GM10248 (cell line): ENCODE measurements at regions not wholly inside any gene's neighbourhood (a gene's known extent, or its start where the extent isn't known, plus 50 kb on each side); places are given as distances from the start of the nearest gene placed in this dataset.

Experiments
- CTCF ChIA-PET: fragments of 300-600 bp; sonication (Branson Sonifier 250); formaldehyde crosslinking; extraction: SDS; loops from one replicate; lab custom pipeline; 2021; ENCODE audit warnings: antibody characterized with exemption; lab: Yijun Ruan, JAX
- POLR2A ChIA-PET: fragments of 350-650 bp; sonication (Branson Sonifier 250); formaldehyde crosslinking; extraction: SDS; loops from one replicate; lab custom pipeline; 2020; ENCODE audit warnings: antibody characterized with exemption; lab: Yijun Ruan, JAX
- DNase-seq: peaks from one replicate; pipeline ENCODE4 v3.0.0; 2012; ENCODE audit errors: extremely low spot score
- TF ChIP-seq, protein P1 (sequence below): IDR thresholded peaks from 2 replicates; pipeline ENCODE4 v1.5.1; 2012; ENCODE audit warnings: mild to moderate bottlenecking, low read depth; ENCODE audit errors: extremely low read depth, missing control alignments, control extremely low read depth

- ChIA-PET POLR2A (no interaction called here), CTCF (no interaction called here)
- DNase-seq, result no peak
- TF ChIP-seq, protein P1, sequence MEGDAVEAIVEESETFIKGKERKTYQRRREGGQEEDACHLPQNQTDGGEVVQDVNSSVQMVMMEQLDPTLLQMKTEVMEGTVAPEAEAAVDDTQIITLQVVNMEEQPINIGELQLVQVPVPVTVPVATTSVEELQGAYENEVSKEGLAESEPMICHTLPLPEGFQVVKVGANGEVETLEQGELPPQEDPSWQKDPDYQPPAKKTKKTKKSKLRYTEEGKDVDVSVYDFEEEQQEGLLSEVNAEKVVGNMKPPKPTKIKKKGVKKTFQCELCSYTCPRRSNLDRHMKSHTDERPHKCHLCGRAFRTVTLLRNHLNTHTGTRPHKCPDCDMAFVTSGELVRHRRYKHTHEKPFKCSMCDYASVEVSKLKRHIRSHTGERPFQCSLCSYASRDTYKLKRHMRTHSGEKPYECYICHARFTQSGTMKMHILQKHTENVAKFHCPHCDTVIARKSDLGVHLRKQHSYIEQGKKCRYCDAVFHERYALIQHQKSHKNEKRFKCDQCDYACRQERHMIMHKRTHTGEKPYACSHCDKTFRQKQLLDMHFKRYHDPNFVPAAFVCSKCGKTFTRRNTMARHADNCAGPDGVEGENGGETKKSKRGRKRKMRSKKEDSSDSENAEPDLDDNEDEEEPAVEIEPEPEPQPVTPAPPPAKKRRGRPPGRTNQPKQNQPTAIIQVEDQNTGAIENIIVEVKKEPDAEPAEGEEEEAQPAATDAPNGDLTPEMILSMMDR, result no peak
Measured at GRCh38 chr4:43345323-43345925, 452.9 kb downstream of the GRXCR1 start.

GRCh38 chr4:43348591-43348990 is 456.1 kb downstream of the GRXCR1 start:
- ChIA-PET POLR2A (no interaction called here), CTCF (interaction anchor here (1.7 kb wide), 1 partner anchor 15 kb away, joined by 4 read pairs; no protein-coding TSS in a partner anchor)
- TF ChIP-seq, protein P1, result no peak
- no peak for DNase-seq

DNA sequence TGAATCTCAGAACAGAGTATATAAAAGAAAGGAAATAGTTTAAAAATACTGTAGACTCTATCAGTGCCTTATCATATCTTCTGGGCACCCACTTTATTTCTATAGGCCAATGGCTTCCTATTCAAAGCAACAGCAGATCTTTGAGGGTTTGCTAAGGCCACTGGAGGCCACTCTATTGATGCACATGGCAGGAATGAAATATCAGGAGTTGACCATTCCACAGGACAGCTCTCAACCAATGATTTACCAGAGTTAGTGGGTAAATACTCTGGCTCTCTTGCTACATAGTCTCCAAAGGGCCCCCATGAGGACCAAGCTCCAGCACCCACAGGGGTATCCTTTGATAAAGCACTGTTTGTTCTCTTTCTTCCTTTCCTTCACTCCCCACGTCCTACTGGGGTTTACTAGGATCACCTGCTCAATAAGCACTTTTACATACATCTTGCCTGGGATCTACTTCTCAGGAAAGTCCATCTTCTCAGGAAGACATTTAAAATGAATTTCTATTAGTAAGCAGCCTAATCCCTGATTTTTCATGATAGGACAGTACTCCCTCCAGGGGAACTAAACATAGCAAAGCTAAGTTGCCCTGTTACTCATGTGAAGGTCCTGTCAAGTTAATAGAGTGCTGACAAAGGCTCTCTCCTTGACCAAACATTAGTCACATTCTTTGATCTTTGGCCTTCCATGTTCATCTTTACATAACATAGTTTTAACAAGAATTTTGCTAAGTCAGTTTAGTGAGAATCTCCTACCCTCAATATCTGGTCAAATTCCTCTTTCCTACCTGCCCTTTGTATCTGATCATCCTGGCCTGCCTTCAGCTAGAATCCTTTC is 459.7 kb downstream of the GRXCR1 start:
- no peak for DNase-seq
- ChIA-PET POLR2A (no interaction called here), CTCF (interaction anchor here (0.6 kb wide), 1 partner anchor 8 kb away, joined by 3 read pairs; no protein-coding TSS in a partner anchor)
- TF ChIP-seq, protein P1, result no peak

- no peak for DNase-seq
- ChIA-PET CTCF (no interaction called here), POLR2A (no interaction called here)
- TF ChIP-seq, protein P1, result no peak
Measured at GRCh38 chr4:43352859-43353258, 460.3 kb downstream of the GRXCR1 start.

GRCh38 chr4:43353552-43353951 is 461.0 kb downstream of the GRXCR1 start:
- DNase-seq, result no peak
- POLR2A ChIA-PET, result no interaction called here
- TF ChIP-seq, protein P1, result no peak
- CTCF ChIA-PET, result no interaction called here

- CTCF ChIA-PET, result no interaction called here
- TF ChIP-seq, protein P1, result no peak
- POLR2A ChIA-PET, result no interaction called here
- no peak for DNase-seq
Measured at GRCh38 chr4:43356786-43357185, 464.3 kb downstream of the GRXCR1 start.
